Ishikawa (cell line): ENCODE measurements at regions not wholly inside any gene's neighbourhood (a gene's known extent, or its start where the extent isn't known, plus 50 kb on each side); places are given as distances from the start of the nearest gene placed in this dataset.

ENCODE experiments used
- CEBPB ChIP-seq: IDR thresholded peaks from 2 replicates; pipeline ENCODE4 v1.6.1; 2012
- CREB1 ChIP-seq: IDR thresholded peaks from 2 replicates; pipeline ENCODE4 v1.6.1; 2012; ENCODE audit warnings: low read depth
- EGR1 ChIP-seq: IDR thresholded peaks from 2 replicates; pipeline ENCODE4 v1.6.1; 2012
- EP300 ChIP-seq: IDR thresholded peaks from 2 replicates; pipeline ENCODE4 v1.6.1; 2012; ENCODE audit warnings: borderline replicate concordance
- FOXM1 ChIP-seq: IDR thresholded peaks from 2 replicates; pipeline ENCODE4 v1.6.1; 2012; ENCODE audit warnings: low read depth, borderline replicate concordance
- NFIC ChIP-seq: IDR thresholded peaks from 2 replicates; pipeline ENCODE4 v1.6.1; 2012
- RAD21 ChIP-seq: IDR thresholded peaks from 2 replicates; pipeline ENCODE4 v1.6.1; 2012; ENCODE audit warnings: low read depth
- TAF1 ChIP-seq: IDR thresholded peaks from 2 replicates; pipeline ENCODE4 v1.6.1; 2012; ENCODE audit warnings: low read depth, mild to moderate bottlenecking
- TCF12 ChIP-seq: IDR thresholded peaks from 2 replicates; pipeline ENCODE4 v1.6.1; 2012; ENCODE audit warnings: low read depth
- TEAD4 ChIP-seq: IDR thresholded peaks from 2 replicates; pipeline ENCODE4 v1.6.1; 2012
- YY1 ChIP-seq: IDR thresholded peaks from 2 replicates; pipeline ENCODE4 v1.6.1; 2012; ENCODE audit warnings: low read depth
- ZBTB7A ChIP-seq: IDR thresholded peaks from 2 replicates; pipeline ENCODE4 v1.6.1; 2012; ENCODE audit warnings: low read depth
- TF ChIP-seq, protein P1 (sequence below): IDR thresholded peaks from 2 replicates; pipeline ENCODE4 v1.6.1; 2012
- TF ChIP-seq, protein P2 (sequence below): IDR thresholded peaks from 2 replicates; pipeline ENCODE4 v1.6.1; 2012; ENCODE audit warnings: low read depth, mild to moderate bottlenecking
- TF ChIP-seq, protein P3 (sequence below): IDR thresholded peaks from 2 replicates; pipeline ENCODE4 v1.6.1; 2012

DNA sequence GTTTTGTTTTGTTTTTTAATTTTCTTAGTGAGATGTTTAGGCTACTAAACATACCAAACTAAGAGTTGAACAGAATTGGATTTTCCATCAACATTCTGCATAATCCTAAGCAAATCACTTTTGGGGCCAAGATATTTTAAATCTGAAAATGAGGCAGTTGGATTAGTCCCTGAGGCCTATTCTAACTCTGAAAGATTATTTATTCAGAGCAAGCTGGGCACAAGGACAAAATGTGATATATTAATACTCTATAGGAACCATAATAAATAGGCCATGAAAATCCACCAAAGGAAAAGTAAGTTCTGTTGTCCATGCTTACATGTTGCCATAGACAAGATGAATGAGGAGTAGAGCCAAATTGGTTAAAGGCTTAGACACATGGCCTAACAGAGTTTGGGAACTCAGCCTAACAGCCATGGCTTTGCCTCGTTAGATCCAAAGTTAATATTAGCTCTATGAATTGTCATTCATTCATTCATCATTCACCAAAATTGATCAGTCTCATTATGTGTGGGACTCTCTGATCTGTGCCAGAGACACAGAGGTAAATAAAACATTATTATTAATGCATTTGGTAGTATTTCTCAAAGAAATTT, 183.5 kb downstream of the SCG2 start:
- TF ChIP-seq CREB1 (no peak), EGR1 (no peak)

DNA sequence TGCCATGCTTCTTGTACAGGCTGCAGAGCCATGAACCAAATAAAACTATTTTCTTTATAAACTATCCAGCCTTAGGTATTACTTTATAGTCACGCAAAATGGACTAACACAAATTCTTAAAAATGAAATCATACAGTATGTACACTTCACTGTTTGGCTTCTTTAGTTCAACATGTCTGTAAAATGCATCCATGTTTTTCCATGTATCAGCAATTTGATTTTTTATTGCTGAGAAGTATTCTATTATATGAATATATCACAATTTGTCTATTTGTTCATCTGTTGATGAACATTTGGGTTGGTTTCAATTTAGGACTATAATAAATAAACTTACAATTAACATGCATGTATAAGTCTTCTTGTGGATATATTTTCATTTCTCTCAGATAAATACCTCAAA, 182.1 kb downstream of the SCG2 start:
- TF ChIP-seq CREB1, result no peak
- TF ChIP-seq NFIC, result no peak

DNA sequence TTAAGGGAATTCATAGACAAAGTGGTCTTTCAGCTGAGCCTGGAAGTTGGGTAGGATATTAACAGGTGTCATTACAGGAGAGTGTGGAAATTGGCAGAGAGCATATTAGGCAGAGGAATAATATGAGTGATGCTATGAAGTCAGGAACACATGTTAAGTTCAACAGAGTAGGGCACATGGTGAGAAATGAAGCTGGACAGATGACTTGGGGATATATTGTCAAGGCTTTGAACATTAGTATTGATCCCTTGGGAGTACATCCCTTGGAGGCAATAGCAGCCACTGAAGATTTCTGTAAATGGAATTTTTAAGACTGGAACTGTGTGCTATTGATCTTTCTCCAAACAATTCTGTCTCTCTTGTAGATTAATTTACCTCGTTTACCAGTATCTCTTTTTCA, 170.7 kb downstream of the SCG2 start:
- TF ChIP-seq, protein P1, sequence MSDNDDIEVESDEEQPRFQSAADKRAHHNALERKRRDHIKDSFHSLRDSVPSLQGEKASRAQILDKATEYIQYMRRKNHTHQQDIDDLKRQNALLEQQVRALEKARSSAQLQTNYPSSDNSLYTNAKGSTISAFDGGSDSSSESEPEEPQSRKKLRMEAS, result no peak
- TF ChIP-seq RAD21 (no peak), CEBPB (no peak), TAF1 (no peak), YY1 (no peak), EP300 (no peak)
- TF ChIP-seq, protein P2, sequence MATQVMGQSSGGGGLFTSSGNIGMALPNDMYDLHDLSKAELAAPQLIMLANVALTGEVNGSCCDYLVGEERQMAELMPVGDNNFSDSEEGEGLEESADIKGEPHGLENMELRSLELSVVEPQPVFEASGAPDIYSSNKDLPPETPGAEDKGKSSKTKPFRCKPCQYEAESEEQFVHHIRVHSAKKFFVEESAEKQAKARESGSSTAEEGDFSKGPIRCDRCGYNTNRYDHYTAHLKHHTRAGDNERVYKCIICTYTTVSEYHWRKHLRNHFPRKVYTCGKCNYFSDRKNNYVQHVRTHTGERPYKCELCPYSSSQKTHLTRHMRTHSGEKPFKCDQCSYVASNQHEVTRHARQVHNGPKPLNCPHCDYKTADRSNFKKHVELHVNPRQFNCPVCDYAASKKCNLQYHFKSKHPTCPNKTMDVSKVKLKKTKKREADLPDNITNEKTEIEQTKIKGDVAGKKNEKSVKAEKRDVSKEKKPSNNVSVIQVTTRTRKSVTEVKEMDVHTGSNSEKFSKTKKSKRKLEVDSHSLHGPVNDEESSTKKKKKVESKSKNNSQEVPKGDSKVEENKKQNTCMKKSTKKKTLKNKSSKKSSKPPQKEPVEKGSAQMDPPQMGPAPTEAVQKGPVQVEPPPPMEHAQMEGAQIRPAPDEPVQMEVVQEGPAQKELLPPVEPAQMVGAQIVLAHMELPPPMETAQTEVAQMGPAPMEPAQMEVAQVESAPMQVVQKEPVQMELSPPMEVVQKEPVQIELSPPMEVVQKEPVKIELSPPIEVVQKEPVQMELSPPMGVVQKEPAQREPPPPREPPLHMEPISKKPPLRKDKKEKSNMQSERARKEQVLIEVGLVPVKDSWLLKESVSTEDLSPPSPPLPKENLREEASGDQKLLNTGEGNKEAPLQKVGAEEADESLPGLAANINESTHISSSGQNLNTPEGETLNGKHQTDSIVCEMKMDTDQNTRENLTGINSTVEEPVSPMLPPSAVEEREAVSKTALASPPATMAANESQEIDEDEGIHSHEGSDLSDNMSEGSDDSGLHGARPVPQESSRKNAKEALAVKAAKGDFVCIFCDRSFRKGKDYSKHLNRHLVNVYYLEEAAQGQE, result no peak

DNA sequence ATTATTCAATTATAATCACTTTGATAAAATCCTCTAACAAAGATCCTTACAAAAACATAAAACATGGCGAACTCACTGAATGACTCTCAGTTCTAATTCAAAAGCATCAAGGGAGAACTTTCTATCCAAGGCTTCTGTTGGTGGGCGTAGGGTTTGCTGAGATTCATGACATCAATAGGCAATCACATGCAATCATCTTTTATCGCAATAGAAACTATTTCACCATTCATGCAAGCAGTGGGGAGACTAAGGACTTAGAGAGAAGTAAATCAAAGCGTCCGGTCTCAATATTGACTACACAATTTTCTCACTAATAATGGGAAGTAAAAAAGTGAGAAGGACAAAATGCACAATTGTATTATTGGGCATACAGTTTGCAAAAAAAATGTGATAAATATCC, 168.7 kb downstream of the SCG2 start:
- no peak for TF ChIP-seq YY1
- no peak for TF ChIP-seq TEAD4
- no peak for TF ChIP-seq NFIC
- TF ChIP-seq CREB1, result no peak
- TF ChIP-seq, protein P2, result no peak
- TF ChIP-seq ZBTB7A, result no peak
- no peak for TF ChIP-seq TAF1
- TF ChIP-seq, protein P3, sequence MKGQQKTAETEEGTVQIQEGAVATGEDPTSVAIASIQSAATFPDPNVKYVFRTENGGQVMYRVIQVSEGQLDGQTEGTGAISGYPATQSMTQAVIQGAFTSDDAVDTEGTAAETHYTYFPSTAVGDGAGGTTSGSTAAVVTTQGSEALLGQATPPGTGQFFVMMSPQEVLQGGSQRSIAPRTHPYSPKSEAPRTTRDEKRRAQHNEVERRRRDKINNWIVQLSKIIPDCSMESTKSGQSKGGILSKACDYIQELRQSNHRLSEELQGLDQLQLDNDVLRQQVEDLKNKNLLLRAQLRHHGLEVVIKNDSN, result no peak
- TF ChIP-seq TCF12, result no peak
- TF ChIP-seq EGR1, result no peak
- TF ChIP-seq, protein P1, result no peak
- no peak for TF ChIP-seq RAD21
- TF ChIP-seq CEBPB, result no peak
- TF ChIP-seq FOXM1, result no peak
- no peak for TF ChIP-seq EP300

DNA sequence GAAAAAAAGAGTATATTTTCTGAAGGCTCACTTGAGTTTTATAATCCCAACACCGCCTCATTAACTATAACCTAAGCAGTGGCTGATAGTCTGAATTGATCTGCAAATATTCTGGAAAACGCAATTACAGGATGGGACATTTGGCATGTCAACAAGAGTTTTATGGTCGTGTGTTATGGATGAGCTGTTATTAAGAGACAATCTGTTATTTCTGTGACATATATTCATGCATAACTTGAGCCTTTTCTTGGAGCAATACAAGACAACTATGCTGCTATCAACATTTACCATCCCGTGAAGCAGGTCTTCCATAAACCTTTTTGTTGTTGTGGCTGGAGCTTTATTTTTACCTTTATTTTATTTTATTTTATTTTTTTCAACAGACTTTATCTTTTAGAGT, 164.4 kb downstream of the SCG2 start:
- TF ChIP-seq EGR1, result no peak
- no peak for TF ChIP-seq RAD21
- TF ChIP-seq ZBTB7A, result no peak
- no peak for TF ChIP-seq YY1
- TF ChIP-seq, protein P1, result no peak
- TF ChIP-seq TCF12, result no peak
- no peak for TF ChIP-seq TAF1
- no peak for TF ChIP-seq FOXM1
- TF ChIP-seq, protein P2, result no peak
- no peak for TF ChIP-seq CREB1
- TF ChIP-seq NFIC, result no peak
- TF ChIP-seq EP300, result no peak

DNA sequence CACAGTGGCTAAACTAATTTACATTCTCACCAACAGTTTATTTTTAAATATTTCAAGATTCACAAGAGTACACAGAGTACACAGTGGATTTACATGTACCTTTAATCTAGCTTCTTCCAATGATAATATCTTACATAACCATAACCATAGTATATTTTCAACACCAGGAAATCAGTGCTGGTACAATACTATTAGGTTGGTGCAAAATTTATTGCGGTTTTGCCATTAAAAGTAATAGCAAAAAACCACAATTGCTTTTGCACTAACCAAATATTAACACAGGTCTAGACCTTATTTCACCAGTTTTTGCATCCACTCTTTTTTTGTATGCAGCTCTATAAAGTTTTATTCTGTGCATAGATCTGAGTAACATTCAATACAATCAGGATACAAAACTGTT, 163.0 kb downstream of the SCG2 start:
- TF ChIP-seq RAD21 (no peak), ZBTB7A (no peak), CEBPB (no peak), EGR1 (no peak), CREB1 (no peak), NFIC (no peak), TEAD4 (no peak), TCF12 (no peak)
- TF ChIP-seq, protein P3, result no peak
- TF ChIP-seq, protein P2, result no peak
- TF ChIP-seq, protein P1, result no peak
